NOMO-1 treated with dmso at 0.1 percent for 144 hours (cell line): ENCODE measurements at regions not wholly inside any gene's neighbourhood (a gene's known extent, or its start where the extent isn't known, plus 50 kb on each side); places are given as distances from the start of the nearest gene placed in this dataset.
"Not testable (repeated sequence)": the region's sequence is repeated elsewhere in the genome, so short reads cannot be mapped to it uniquely, and the experiment has no call there.

Source experiments
- DNase-seq: peaks from one replicate; lab custom pipeline; 2025; ENCODE audit not compliant: unreplicated experiment; lab: John Stamatoyannopoulos, UW

GRCh38 chr1:67908250-67908936 is 75.1 kb upstream of the GNG12 start:
- no peak for DNase-seq

DNA sequence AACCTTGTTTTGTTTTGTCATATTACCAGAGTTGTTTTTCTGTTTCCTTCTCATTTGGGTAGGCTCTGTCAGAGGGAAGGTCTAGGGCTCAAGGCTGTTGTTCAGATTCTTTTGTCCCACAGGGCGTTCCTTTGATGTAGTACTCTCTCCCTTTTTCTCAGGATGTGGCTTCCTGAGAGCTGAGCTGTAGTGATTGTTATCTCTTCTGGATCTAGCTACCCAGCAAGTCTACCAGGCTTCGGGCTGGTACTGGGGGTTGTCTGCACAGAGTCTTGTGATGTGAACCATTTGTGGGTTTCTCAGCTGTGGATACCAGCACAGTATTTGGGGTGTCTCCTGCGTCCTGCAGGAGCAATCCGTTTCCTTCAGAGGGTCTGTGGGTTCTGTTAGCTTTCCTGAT is 74.2 kb upstream of the GNG12 start:
- DNase-seq = not testable (repeated sequence)

DNA sequence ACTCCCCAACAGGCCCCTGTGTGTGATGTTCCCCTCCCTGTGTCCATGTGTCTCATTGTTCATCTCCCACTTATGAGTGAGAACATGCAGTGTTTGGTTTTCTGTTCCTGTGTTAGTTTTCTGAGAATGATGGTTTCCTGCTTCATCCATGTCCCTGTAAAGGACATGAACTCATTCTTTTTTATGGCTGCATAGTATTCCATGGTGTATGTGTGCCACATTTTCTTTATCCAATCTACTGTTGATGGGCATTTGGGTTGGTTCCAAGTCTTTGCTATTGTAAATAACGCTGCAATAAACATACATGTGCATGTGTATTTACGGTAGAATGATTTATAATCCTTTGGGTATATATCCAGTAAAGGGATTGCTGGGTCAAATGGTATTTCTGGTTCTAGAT is 72.7 kb upstream of the GNG12 start:
- not testable (repeated sequence) for DNase-seq

DNA sequence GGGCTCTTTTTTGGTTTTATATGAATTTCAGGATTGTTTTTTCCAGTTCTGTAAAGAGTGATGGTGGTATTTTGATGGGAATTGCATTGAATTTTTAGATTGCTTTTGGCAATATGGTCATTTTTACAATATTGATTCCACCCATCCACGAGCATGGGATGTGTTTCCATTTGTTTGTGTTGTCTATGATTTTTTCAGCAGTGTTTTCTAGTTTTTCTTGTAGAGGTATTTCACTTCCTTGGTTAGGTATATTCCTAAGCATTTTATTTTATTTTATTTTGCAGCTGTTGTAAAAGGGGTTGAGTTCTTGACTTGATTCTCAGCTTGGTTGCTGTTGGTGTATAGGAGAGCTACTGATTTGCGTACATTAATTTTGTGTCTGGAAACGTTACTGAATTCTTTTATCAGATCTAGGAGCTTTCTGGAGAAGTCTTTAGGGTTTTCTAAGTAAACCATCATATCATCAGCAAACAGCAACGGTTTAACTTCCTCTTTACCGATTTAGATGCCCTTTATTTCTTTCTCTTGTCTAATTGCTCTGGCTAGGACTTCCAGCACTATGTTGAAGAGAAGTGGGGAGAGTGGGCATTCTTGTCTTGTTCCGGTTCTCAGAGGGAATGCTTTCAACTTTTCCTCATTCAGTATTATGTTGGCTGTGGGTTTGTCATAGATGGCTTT is 69.4 kb upstream of the GNG12 start:
- DNase-seq = not testable (repeated sequence)

GRCh38 chr1:67898033-67898726 is 64.9 kb upstream of the GNG12 start:
- no peak for DNase-seq

DNA sequence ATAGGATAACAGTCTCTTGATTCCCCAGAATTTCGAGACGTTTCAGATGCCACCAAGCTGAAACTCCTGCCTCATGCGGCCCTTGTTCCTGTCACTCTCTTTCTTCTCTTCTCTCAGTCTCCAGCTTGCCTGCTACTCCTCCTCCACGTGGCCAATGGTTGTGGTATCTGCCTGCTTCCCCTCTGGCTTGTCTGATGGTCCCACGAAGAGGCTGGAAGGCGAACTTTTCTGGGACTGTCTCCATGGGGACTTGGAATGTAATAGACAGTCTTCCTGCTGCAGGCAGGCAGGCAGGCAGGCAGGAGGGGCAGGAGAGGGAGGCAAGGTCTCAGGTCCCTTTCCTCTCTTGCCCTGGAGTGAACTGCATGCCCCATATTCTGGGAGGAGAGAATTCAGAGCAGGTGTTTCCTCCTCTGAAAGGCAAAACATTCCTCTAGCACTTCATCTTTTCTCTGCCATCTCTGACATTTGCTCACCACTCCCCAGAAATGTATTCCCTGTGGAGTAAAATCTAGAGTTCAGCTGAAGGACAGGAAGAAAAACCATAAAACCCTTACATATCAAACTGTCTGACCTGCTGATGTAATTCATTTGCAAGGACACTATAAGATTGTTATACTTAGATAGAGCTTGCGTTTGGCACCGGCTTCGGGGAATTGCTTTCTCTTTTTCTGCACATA is 64.1 kb upstream of the GNG12 start:
- no peak for DNase-seq

DNA sequence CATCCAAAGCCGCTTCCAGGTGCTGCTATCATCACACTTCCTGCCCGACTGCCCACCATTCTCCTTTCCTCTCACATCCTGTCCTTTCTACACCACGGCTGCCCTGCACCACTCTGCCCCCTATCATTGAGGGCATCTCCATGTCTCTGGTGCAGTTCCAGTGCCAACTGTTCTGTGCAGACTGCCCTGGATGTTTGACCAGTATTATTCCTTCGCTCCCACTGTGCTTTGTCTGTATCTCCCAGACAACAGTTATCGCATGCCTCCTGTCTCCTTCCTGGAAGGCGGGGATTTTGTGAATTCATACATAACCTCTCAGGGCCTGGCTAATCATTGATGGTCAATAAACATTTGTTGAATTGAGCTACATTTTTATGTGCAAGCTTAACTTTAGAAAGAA is 63.6 kb upstream of the GNG12 start:
- no peak for DNase-seq

GRCh38 chr1:67894981-67895735 is 61.9 kb upstream of the GNG12 start:
- no peak for DNase-seq

GRCh38 chr1:67893126-67893495 is 59.8 kb upstream of the GNG12 start:
- no peak for DNase-seq

DNA sequence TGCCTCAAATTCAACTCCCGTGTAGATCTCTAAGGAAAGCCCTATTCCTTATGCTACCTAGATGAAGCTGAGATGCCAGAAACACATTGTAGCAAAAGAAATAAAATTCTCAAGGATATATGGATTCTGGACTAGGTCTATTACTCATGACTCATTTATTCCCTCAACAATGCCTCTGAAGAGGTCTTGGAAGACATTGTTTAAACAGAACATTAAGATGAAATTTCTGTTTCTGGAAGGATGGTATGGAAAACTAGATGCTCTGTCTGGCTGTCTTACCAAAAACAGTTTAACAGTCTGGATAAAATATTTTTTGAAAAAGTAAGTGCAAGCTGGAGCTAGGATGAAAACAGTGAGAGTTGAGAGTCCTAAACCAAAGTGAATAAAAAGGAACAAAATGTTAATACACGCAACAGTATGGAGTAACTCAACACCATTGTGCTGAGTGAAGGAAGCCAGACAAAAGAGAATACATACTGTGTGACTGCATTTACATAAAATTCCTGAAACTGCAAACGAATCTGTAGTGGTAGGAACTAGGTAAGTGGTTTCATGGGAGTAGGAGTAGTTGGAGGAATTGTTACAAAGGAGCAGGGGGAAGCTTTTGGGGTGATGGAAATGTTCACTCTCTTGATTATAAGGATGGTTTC is 59.3 kb upstream of the GNG12 start:
- DNase-seq = no peak

DNA sequence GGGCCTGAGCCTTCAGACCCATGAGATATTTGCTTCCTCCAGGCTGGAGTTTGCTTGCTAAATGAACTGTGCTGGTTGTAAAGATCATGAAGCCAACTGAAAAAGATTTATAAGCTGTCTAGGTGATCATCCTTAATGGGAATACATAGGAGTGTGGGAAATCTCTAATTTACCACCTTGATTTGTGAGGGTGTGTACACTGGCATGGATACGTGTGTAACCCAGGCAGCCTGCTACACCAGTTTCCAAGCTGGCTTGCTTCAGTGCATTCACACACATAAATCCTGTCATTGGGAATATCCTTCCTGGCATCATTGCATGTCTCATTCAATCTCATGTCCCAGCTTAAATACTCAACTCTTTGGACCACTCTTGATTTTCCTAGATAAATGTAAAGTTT is 57.6 kb upstream of the GNG12 start:
- no peak for DNase-seq

GRCh38 chr1:67889953-67890567 is 56.8 kb upstream of the GNG12 start:
- DNase-seq = no peak

DNA sequence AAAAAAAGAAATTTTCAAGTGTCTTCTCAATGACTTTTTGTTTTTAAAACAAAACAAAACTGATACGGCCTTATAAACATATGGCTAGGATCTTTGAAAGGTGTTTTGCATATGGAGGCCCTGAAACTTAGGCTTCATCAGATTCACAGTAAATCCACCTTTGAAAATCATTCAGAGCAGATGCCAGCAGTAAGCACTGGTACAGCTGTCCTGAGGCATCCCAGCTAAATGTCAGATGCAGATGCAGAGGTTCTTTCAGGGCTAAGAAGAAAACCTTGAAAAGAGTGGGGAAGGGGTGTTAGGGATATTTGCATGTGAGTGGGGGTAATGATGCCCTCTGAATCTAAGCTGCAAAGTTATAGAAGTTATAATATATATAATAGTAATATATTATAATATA is 56.2 kb upstream of the GNG12 start:
- no peak for DNase-seq

- no peak for DNase-seq
These were observed 55.2 kb upstream of the GNG12 start for GRCh38 chr1:67888216-67889106.

- no peak for DNase-seq
These were observed 53.9 kb upstream of the GNG12 start for GRCh38 chr1:67887146-67887545.

DNA sequence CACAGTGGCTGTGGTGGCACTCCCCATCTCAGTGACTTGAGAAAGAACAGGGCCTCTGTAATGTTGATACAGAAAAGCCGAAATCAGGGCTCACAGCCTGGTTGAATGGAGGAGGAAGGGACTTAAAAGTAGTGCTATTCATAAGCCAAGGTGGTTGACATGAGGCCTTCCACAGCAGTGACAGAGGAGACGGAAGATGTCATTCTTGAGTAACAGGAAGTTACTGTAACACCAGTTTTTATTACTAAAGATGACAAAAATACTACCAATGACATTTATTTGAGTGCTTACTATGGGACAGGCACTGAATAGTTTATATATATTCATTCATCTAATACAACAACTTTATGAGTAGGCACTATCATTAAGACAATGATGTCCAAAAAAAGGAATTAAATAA is 52.8 kb upstream of the GNG12 start:
- DNase-seq = peak; percentile 17

GRCh38 chr1:67883069-67883468 is 49.8 kb upstream of the GNG12 start:
- no peak for DNase-seq
